Adipocyte (in vitro differentiated cells): ENCODE measurements at regions not wholly inside any gene's neighbourhood (a gene's known extent, or its start where the extent isn't known, plus 50 kb on each side); places are given as distances from the start of the nearest gene placed in this dataset.
"Not testable (repeated sequence)": the region's sequence is repeated elsewhere in the genome, so short reads cannot be mapped to it uniquely, and the experiment has no call there.

Source experiments
- DNase-seq: peaks from one replicate; pipeline ENCODE4 v3.0.0-alpha.2; 2015; ENCODE audit warnings: low read depth
- H3K27me3 ChIP-seq: replicated peaks from 2 replicates; pipeline ENCODE4 v1.7.0; 2013; ENCODE audit warnings: mild to moderate bottlenecking, low read length, moderate library complexity; ENCODE audit not compliant: control insufficient read depth, insufficient read depth
- H3K36me3 ChIP-seq: 2 replicates; pipeline ENCODE4 v1.7.0; 2013; ENCODE audit warnings: low read length, mild to moderate bottlenecking, moderate library complexity; ENCODE audit not compliant: control insufficient read depth, insufficient read depth, severe bottlenecking
- H3K4me1 ChIP-seq: 2 replicates; pipeline ENCODE4 v1.7.0; 2013; ENCODE audit warnings: mild to moderate bottlenecking, low read length, moderate library complexity; ENCODE audit not compliant: control insufficient read depth, insufficient read depth
- H3K4me3 ChIP-seq: 2 replicates; pipeline ENCODE4 v1.7.0; 2013; ENCODE audit warnings: mild to moderate bottlenecking, low read length, moderate library complexity
- H3K9ac ChIP-seq: 2 replicates; pipeline ENCODE4 v1.7.0; 2013; ENCODE audit warnings: mild to moderate bottlenecking, low read length, moderate library complexity
- H3K9me3 ChIP-seq: 2 replicates; pipeline ENCODE4 v1.7.0; 2013; ENCODE audit warnings: mild to moderate bottlenecking, low read length, moderate library complexity; ENCODE audit not compliant: control insufficient read depth

GRCh38 chr2:220764171-220764570, 807.9 kb downstream of the EPHA4 start:
- H3K27me3 ChIP-seq = no peaks in the 10 kb centered on the region
- DNase-seq = no peak
- H3K36me3 ChIP-seq = no peaks in the 10 kb centered on the region
- peaks cover 11% of the 10 kb centered on the region for H3K4me1 ChIP-seq
- no peak overlapping the region for H3K9ac ChIP-seq
- no peaks in the 10 kb centered on the region for H3K9me3 ChIP-seq
- no peak overlapping the region for H3K4me3 ChIP-seq

GRCh38 chr2:220767591-220768255, 804.4 kb downstream of the EPHA4 start:
- Histone ChIP-seq H3K27me3 (no peaks in the 10 kb centered on the region), H3K9me3 (no peaks in the 10 kb centered on the region), H3K4me3 (no peak overlapping the region), H3K9ac (no peak overlapping the region), H3K4me1 (peaks cover 11% of the 10 kb centered on the region), H3K36me3 (no peaks in the 10 kb centered on the region)
- DNase-seq = no peak

- no peak for DNase-seq
- Histone ChIP-seq H3K27me3 (no peaks in the 10 kb centered on the region), H3K9ac (no peak overlapping the region), H3K4me1 (peaks cover 11% of the 10 kb centered on the region), H3K9me3 (peaks cover 4% of the 10 kb centered on the region), H3K36me3 (no peaks in the 10 kb centered on the region), H3K4me3 (no peak overlapping the region)
Observed at GRCh38 chr2:220775856-220776488, 796.1 kb downstream of the EPHA4 start.

GRCh38 chr2:220779076-220779475, 793.0 kb downstream of the EPHA4 start:
- H3K9me3 ChIP-seq, DNase-seq, H3K4me3 ChIP-seq, H3K27me3 ChIP-seq, H3K9ac ChIP-seq, H3K36me3 ChIP-seq: not testable (repeated sequence)
- H3K4me1 ChIP-seq = peaks cover 11% of the 10 kb centered on the region

- Histone ChIP-seq H3K36me3 (no peaks in the 10 kb centered on the region), H3K4me1 (peaks cover 11% of the 10 kb centered on the region), H3K4me3 (no peak overlapping the region), H3K9ac (no peak overlapping the region), H3K9me3 (peaks cover 4% of the 10 kb centered on the region), H3K27me3 (no peaks in the 10 kb centered on the region)
- no peak for DNase-seq
Observed at GRCh38 chr2:220779511-220779910, 792.6 kb downstream of the EPHA4 start.

GRCh38 chr2:220779931-220780330, 792.2 kb downstream of the EPHA4 start:
- H3K4me1 ChIP-seq = peaks cover 11% of the 10 kb centered on the region
- peak; percentile 53 for DNase-seq
- no peaks in the 10 kb centered on the region for H3K36me3 ChIP-seq
- no peak overlapping the region for H3K9ac ChIP-seq
- H3K27me3 ChIP-seq = no peaks in the 10 kb centered on the region
- peak overlapping the region; percentile 51 for H3K4me3 ChIP-seq
- H3K9me3 ChIP-seq = peaks cover 4% of the 10 kb centered on the region

GRCh38 chr2:220781622-220782241, 790.4 kb downstream of the EPHA4 start:
- no peak overlapping the region for H3K9ac ChIP-seq
- H3K36me3 ChIP-seq = no peaks in the 10 kb centered on the region
- H3K4me1 ChIP-seq = peaks cover 11% of the 10 kb centered on the region
- no peak overlapping the region for H3K4me3 ChIP-seq
- peaks cover 4% of the 10 kb centered on the region for H3K9me3 ChIP-seq
- H3K27me3 ChIP-seq = no peaks in the 10 kb centered on the region
- no peak for DNase-seq

GRCh38 chr2:220782609-220783113, 789.4 kb downstream of the EPHA4 start:
- Histone ChIP-seq H3K4me1 (peaks cover 16% of the 10 kb centered on the region), H3K27me3 (no peaks in the 10 kb centered on the region), H3K4me3 (no peak overlapping the region), H3K36me3 (no peaks in the 10 kb centered on the region), H3K9me3 (peaks cover 4% of the 10 kb centered on the region), H3K9ac (no peak overlapping the region)
- DNase-seq = no peak

- Histone ChIP-seq H3K4me1 (peaks cover 17% of the 10 kb centered on the region), H3K9ac (no peak overlapping the region), H3K27me3 (no peaks in the 10 kb centered on the region), H3K36me3 (no peaks in the 10 kb centered on the region), H3K4me3 (no peak overlapping the region), H3K9me3 (peaks cover 1% of the 10 kb centered on the region)
- DNase-seq = no peak
Observed at GRCh38 chr2:220783671-220784070, 788.4 kb downstream of the EPHA4 start.

- peaks cover 18% of the 10 kb centered on the region for H3K4me1 ChIP-seq
- H3K9ac ChIP-seq = no peak overlapping the region
- no peaks in the 10 kb centered on the region for H3K9me3 ChIP-seq
- H3K36me3 ChIP-seq = no peaks in the 10 kb centered on the region
- no peaks in the 10 kb centered on the region for H3K27me3 ChIP-seq
- no peak overlapping the region for H3K4me3 ChIP-seq
- no peak for DNase-seq
Observed at GRCh38 chr2:220785178-220785577, 786.9 kb downstream of the EPHA4 start.

GRCh38 chr2:220786216-220786615, 785.9 kb downstream of the EPHA4 start:
- H3K9me3 ChIP-seq = no peaks in the 10 kb centered on the region
- no peak for DNase-seq
- peaks cover 16% of the 10 kb centered on the region for H3K4me1 ChIP-seq
- no peak overlapping the region for H3K9ac ChIP-seq
- H3K27me3 ChIP-seq = no peaks in the 10 kb centered on the region
- H3K4me3 ChIP-seq = no peak overlapping the region
- H3K36me3 ChIP-seq = no peaks in the 10 kb centered on the region
